IPS-NIHi7 (cell line): ENCODE measurements at regions not wholly inside any gene's neighbourhood (a gene's known extent, or its start where the extent isn't known, plus 50 kb on each side); places are given as distances from the start of the nearest gene placed in this dataset.
"Not testable (repeated sequence)": the region's sequence is repeated elsewhere in the genome, so short reads cannot be mapped to it uniquely, and the experiment has no call there.

Experiments
- DNase-seq: peaks from one replicate; pipeline ENCODE4 v3.0.0; 2012; ENCODE audit warnings: mixed read lengths; ENCODE audit errors: extremely low spot score

DNA sequence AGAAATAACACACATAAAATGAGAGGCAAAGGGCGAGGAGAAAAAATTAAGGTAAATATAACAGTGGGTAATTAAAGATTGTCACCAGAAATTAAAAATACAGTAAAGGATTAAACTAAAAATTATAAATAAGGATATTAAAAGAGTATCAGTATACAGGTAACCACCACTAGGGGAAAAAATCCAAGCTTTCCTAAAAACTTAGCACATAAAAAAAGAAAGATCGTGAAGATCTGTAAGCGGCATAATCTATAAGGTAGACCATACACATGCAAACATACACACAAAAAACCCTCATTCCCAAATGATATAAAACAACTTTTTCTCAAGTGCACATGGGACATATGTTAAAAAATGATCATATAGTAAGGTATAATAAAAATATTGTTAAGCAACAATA is 577.3 kb upstream of the NUDT12 start:
- no peak for DNase-seq

DNA sequence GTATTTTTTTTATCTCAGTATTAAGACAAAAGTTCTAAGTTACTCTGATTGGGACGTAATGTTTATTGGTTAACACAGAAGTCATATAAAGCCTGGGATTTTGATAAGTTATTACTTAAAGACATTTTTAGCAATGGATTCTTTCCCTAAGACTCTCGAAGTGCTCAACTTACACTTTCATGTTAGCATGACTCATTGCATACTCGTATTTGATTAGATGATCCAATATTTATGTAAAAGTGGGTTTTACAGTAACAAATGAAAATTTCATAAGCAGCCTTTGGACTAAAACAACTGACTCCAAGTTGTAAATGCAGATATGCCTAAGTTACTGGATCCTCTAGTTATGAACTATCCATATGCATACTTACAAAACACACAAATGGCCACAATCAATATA is 567.7 kb upstream of the NUDT12 start:
- no peak for DNase-seq

DNA sequence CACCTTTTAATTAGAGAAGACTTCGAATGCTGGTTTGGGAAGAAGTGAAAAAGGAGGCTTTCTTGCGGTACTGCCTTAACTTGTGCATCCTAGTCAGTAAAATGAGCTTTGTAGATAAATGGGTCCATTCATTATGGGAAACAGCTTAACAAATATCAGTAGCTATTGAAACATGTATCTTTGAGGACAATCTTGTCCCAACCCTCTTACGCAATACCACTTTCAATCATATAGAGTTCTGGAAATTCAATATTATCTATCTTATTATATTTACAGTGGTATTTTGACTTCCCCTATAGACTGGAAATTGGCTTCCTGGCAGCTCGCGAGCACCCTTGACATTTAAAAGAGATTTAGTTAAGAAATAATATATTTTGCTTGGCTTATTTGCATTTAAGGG is 565.8 kb upstream of the NUDT12 start:
- DNase-seq, result no peak

DNA sequence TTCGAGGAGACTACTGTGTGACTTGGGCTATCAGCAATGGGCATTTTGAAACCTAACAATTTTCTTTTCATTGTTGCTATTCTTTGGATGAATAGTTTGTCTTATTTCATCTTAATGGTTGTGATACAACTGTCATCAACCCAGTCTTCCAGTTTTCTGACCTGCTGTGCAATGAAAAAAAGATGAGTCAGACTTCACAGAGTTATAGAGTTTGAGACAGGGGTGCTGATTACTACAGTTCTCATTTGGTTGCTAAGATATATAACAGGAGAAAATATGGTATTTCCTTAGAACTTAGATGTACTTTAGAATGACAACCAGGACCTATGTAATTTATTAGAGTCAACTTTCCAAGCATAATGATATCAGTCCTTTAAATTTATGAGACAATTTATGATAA is 564.4 kb upstream of the NUDT12 start:
- no peak for DNase-seq

DNA sequence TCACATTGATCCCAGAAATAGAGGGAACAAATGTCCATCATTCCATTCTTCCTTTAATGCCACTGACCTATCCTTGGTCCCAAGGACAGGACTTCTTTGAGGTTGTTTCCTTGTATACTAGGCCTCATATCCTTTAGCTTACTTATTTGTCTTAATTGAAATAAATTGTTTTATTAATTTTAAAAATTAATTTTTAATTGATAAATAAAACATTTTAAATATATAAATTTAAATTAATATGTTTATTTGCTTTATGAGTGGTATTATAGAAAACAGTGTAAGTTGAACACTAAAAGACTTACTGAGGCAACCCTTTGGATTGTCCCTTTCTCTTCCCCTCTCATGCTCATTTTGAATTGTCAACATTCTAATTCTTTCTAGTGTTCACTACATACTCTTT is 556.9 kb upstream of the NUDT12 start:
- DNase-seq, result no peak

DNA sequence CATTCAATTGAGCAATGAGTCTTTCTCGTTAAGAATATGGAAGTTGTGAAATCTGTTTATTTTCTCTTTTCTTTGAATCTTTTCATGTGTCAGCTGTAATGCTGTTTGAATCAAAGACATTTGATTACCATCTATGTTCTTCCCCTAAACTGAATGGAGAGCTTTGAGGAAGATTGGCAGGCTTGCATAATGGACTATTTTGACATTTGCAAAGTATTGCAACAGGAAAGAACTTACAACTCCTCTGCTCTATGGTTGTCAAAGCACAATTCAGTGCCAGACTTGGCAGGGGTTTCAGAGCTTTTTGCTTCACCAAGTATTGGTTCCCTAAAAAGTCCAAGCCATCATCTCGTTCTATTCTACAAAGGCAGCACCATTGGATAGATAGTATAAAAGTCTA is 549.0 kb upstream of the NUDT12 start:
- no peak for DNase-seq

DNA sequence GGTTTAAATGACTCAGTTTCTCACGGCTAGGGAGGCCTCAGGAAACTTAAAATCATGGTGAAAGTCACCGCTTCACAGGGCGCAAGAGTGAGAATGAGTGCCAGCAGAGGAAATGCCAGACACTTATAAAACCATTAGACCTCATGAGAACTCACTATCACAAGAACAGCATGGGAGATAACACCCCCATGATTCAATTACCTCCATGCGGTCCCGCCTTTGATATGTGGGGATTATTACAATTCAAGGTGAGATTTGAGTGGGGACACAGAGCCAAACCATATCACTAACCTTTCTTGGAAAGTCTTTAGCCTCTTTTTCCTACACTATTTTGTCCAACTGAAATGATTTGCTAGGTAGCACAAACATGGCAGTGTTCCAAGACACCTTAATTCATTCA is 533.9 kb upstream of the NUDT12 start:
- no peak for DNase-seq

DNA sequence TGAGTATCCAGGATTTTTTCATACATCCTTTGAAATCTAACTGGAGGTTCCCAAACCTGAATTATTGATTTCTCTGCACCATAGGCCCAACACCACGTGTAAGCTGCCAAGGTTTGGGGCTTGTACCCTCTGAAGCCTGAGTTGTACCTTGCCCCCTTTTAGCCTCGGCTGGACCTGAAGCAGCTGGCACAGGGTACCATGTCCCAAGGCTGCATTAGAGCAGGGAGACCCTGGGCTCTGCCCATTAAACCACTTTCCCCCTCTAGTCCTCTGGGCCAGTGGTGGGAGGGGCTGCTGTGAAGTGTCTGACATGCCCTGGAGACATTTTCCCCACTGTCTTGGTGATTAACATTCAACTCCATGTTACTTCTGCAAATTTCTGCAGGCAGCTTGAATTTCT is 532.9 kb upstream of the NUDT12 start:
- DNase-seq, result no peak

DNA sequence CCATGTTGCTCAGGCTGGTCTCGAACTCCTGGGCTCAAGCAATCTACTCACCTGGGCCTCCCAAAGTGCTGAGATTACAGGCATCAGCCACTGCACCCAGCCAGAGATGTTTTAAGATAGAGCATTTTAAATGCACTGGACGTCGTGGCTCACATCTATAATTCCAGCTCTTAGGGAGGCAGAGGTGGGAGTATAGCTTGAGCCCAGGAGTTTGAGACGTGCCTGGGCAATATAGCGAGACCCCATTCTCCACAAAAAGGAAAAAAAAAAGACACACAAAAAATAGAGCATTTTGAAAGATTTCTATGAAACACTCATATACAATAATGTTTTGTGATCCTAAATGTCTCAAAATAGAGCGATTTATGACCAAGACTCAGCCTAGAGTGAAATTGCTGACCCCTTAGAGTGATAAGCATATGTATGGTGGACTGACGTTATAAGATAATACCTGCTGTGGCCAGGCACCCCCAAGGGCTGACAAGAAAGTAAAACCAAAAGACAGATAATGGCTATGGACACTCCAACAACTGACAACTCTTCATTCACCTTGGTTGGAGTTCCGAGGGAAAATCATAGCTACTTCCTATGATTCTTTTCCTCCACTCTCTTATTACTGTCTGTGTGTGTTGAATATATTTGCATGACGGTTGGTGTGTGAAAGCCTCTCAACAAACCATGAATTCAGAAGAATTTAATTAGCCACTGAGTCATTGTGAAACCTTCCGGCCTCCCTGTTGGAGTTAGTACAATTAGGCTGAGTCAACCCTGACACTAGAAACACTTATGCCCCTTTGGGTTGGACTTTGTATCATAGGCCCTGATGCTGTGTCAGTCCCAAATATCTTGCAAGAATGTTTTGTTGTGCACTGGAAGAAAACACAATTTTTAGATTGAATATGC is 526.5 kb upstream of the NUDT12 start:
- no peak for DNase-seq

DNA sequence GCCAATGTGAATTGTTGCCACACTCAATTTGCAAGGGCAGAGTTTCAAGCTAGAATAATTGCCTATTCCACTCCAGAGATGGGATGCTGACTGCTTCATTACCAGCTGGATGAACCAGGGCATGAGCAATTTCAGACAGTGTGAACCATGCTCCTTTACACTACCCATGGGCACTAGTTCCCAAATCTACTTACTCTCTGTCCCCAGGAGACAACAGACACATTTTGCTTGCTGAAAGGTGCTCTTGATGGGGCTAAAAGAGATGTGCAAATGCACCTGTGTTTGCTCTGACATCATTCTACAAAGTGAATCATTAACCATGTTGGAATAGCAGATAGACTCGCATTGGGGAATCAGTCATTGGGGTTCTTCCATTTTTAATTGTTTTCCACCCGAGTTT is 522.3 kb upstream of the NUDT12 start:
- no peak for DNase-seq

DNA sequence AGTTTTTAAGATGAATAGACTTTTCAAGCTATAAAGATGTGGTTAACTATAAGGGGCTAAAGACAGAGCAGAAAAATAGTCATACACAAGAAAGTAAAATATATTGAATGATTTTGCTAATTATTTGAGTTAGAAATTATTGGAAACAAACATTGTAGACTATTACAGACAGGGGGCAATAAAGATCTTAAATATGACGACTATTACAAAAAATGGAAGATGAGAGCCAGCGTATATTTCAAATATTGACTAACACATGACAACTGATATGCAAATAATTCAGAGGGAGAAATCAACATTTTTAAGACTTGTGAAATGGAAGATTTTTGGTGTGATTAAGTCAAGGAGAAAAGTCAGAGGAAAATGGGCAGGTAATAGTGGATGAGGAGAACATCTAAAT is 520.2 kb upstream of the NUDT12 start:
- no peak for DNase-seq

DNA sequence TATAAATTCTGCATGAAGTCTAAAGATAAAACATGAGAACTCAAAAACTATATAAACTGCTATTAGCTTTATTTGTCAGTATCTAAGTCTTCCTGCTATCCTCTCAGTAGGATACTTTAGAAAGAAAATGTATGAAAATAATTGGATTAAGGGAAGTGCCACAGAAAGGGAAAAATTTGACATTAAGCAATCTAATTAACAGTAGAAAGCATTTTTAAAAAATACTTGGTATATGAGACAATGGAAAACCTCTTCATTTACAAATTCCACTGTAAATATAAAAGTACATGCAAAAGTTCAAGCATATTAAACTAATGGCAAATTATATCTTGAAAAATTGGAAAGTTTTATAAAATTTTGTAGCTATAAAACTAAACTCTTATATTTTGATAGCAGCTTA is 518.6 kb upstream of the NUDT12 start:
- DNase-seq, result no peak

DNA sequence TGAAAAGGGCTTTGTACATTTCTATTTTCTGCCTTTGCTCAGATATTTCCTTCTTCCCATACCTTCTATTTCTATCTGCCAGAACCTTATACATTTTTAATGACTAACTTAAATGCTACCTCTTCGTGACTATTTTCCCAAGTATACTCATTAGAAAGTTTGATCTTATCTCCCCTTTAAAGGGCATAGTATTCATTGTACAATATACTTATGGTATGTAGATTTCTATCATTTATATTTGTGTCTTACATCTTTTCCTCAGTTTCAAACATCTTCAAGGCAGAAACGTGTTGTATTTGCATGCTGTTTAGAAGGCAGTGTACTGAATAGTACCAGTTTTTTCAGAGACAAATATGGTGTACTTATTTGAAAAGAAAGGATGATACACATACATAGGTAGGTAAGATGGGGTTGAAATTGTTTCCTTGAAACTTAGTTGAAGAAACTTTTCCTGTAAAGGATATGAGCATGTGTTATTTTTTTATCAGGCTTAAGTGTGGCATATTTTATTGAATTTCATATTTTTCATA is 518.1 kb upstream of the NUDT12 start:
- DNase-seq, result no peak

DNA sequence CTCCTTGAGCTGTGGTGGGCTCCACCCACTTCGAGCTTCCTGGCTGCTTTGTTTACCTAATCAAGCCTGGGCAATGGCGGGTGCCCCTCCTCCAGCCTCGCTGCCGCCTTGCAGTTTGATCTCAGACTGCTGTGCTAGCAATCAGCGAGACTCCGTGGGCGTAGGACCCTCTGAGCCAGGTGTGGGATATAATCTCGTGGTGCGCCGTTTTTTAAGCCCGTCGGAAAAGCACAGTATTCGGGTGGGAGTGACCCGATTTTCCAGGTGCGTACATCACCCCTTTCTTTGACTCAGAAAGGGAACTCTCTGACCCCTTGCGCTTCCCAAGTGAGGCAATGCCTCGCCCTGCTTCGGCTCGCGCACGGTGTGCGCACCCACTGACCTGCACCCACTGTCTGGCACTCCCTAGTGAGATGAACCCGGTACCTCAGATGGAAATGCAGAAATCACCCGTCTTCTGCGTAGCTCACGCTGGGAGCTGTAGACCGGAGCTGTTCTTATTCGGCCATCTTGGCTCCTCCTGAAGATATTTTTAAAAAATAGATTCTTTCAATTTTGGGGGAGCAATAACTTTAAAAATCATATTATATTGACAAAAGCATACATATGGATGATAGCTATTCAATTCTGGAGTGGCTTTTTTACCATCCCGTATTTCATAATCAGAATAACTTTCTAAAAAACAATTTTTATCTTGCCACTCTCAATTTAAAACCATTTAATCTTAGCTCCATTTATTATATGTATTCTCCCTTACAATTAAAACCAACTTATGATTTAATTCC is 517.5 kb upstream of the NUDT12 start:
- DNase-seq, result not testable (repeated sequence)

DNA sequence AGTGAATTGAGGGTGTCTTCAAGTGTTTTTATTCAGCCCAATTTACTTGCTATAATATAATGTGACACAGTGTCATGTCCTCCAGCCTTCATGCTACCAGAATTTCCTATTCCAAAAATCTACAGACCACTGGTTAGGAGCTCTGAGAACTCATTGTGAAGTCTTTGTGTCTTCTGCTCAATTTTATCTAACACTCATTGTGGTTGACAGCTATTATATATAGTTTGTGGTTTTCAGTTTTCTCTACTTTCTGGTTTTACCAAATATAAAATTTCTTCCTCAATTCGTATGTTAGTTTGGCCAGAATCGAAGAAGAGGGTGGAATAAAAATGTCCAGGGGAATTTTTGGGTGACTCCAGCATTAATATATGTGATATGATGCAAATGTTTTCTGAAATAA is 509.3 kb upstream of the NUDT12 start:
- DNase-seq, result no peak

DNA sequence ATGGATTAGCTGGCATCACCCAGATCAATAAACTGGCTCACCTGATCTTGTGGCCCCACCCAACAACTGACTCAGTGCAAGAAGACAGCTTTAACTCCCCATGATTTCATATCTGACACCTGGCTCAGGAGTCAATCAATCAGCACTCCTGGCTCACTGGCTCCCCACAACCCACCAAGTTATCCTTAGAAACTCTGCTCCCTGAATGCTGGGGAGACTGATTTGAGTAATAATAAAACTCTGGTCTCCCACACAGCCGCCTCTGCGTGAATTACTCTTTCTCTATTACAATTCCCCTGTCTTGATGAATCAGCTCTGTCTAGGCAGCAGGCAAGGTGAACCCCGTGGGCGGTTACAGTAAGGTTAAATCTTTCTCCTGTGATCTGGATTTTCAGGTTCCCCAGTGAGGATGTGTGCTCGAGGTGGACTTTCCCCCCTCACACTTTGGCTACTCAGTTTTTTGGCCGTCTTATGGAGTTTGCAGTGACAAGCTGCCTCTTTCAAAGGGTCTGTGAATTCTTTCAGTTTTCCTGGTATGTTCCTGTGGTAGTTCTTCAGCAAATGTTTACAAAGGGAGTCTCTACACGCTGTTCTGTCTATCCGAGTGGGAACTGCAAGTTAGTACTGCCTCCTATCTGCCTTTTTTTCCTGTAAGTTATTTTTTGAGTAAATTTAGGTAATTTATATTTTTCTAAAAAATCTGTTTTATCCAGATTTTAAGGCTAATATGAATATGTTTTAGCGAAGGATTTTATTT is 500.2 kb upstream of the NUDT12 start:
- DNase-seq, result no peak

DNA sequence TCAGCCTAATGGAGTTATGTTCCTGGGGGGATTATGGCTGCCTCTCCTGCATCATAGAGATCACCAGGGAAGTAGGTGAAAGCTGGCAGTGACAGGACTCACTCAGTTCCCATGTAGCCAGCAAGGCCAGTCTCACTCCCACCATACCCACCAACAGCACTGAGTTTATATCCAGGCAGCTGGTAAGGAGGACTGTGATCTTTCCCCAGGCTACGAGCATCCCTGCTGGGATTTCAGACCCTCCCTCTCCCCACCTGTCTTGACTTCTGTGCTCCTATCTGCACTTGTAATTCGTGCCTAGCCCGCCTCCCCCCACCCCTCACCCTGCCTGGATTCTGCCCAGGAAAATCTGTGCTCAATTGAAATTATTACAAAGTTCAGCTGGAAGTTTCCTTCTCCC is 499.1 kb upstream of the NUDT12 start:
- DNase-seq, result no peak

DNA sequence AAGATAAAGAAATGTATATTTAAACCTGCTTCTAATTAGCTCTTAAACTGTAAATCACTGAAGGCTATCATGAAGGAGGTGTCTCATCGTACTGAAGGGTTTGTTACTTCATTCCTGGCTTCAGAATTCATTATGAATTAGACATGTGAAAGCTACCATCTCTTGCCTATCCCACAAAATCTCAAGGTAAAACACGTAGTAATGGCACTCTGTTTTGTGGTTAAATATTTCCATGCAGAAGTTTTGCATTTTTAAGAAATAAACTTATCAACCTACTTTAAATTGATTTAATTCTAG is 490.7 kb upstream of the NUDT12 start:
- no peak for DNase-seq

DNA sequence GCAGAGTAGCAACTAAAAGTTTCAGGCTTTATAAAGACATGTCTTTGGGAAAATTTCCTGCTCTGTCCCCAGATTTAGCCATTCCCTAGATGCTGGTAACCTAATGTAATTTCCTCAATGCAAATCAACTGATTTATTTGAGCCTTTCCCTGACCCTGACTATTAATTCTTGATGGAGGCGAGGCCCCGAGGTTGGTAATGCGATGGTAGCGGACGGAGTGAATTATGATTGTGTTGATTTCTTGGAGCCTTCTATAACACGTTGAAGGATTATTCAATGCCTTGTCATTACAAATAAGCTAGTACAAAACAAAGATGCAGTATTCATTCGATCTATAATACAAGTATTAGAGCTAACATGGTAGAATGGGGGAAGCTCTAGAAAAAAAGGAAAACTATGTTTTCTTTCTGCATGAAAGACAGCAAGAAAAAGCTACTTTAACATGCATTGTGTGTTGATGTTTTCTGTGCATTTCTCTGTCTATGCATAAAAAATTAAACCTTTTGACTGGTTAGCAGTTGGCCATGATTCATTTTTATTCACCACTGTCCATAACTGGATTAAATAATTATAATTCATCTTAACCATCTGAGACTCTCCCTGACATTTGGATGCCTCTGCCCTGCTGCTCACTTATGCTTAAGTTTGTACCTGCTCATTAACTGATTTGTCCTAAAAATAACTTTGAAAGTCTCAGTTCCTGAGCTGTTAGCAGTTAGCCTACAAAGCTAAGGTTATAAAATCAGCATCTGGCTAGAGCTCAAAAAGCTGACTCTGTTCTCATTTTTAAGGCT is 490.2 kb upstream of the NUDT12 start:
- DNase-seq, result no peak

DNA sequence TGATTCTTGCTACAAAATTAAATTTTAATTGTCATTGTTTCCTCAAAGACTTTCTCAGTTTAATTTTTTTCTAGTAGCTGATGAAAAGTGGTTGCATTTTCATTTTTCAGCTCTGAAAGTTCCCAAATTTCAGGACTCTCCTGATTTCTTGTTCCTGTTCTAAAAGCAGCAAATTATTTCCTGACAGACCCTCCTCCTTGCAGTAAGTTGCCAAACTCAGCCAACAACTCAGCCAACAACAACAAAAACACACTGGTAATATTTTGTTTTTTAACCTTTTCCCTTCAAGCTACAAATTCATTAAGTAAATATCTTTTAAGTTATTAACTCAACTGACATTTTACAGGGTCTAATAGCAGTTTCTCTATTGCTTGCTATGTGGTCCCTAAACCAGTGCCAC is 487.8 kb upstream of the NUDT12 start:
- DNase-seq, result no peak

DNA sequence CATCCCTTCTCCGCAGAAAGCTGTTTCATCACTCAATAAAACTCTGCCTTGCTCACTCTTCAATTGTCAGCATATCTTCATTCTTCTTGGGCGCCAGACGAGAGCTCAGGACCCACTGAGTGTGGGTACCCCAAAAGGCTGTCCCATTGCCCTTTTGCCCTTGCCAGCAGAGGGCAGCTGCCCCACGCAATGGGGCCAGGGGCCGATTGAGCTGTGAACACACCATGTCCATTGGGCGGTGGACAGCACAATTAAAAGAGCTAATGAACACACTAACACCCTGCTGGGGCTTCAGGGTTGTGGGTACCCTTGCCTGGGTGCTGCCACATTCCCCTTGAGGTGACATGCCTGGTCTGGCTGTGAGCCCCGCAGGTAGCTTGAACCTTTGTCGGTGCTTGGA is 487.2 kb upstream of the NUDT12 start:
- DNase-seq, result no peak

DNA sequence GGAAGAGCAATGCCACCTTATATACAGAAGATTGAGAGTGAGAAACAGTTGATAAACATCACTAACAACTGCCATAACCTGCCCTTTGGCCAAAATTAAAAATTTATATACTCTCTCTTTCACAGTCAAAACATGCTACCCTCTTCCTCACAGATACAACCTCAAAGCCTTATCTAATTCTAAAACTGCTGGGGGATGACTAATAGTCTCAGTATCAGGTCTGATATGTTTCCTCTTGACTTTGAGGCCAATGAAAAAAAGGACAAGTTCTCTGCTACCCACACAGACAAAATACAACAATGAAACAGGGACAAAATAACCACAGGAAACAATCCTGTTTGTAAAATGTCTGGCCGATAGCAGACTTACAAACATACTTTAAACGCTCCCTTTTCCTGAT is 485.6 kb upstream of the NUDT12 start:
- no peak for DNase-seq
